WTC11 (cell line): ENCODE measurements at regions not wholly inside any gene's neighbourhood (a gene's known extent, or its start where the extent isn't known, plus 50 kb on each side); places are given as distances from the start of the nearest gene placed in this dataset.

ENCODE experiments used
- ATAC-seq: fragments of 200-7000 bp; cut with Tn5 transposase; 2 replicates; pipeline ENCODE4 v1.10.0; 2021; ENCODE audit warnings: mild to moderate bottlenecking, moderate library complexity
- CTCF ChIA-PET: fragments of 300-600 bp; sonication (Branson Sonifier 250); formaldehyde crosslinking; loops from one replicate; lab custom pipeline; 2021; ENCODE audit warnings: antibody characterized with exemption; lab: Charles Lee
- POLR2A ChIA-PET: fragments of 350-600 bp; sonication (Branson Sonifier 250); formaldehyde crosslinking; loops from one replicate; lab custom pipeline; 2021; ENCODE audit warnings: antibody characterized with exemption; lab: Charles Lee
- DNase-seq: peaks from one replicate; pipeline ENCODE4 v3.0.0; 2021; ENCODE audit warnings: low spot score
- H3K27ac Mint-ChIP-seq: 2 replicates; pipeline ENCODE4 v1.8.0; 2021; ENCODE audit warnings: mixed read lengths
- H3K27me3 Mint-ChIP-seq: 2 replicates; pipeline ENCODE4 v1.8.0; 2021; ENCODE audit warnings: low read depth, mild to moderate bottlenecking, moderate library complexity, mixed read lengths
- H3K36me3 Mint-ChIP-seq: 2 replicates; pipeline ENCODE4 v1.8.0; 2021; ENCODE audit warnings: mixed read lengths
- H3K4me1 Mint-ChIP-seq: 2 replicates; pipeline ENCODE4 v1.8.0; 2022; ENCODE audit warnings: mixed read lengths
- H3K4me3 Mint-ChIP-seq: 2 replicates; pipeline ENCODE4 v1.8.0; 2021; ENCODE audit warnings: mild to moderate bottlenecking, moderate library complexity, mixed read lengths
- H3K9me3 Mint-ChIP-seq: 2 replicates; pipeline ENCODE4 v1.8.0; 2021; ENCODE audit warnings: mixed read lengths
- ARID4B ChIP-seq: sonication (generic); formaldehyde crosslinking; IDR thresholded peaks from 2 replicates; pipeline ENCODE4 v1.8.0; 2023; ENCODE audit warnings: missing genetic modification reagents, mild to moderate bottlenecking, borderline replicate concordance
- ATF2 ChIP-seq: sonication (generic); formaldehyde crosslinking; IDR thresholded peaks from 2 replicates; pipeline ENCODE4 v1.8.1; 2022; ENCODE audit warnings: low read depth, missing genetic modification reagents, borderline replicate concordance
- ATF6 ChIP-seq: sonication (generic); formaldehyde crosslinking; IDR thresholded peaks from 2 replicates; pipeline ENCODE4 v1.8.1; 2023; ENCODE audit warnings: mild to moderate bottlenecking, missing genetic modification reagents
- FOXJ3 ChIP-seq: sonication (generic); formaldehyde crosslinking; IDR thresholded peaks from 2 replicates; pipeline ENCODE4 v1.9.0; 2021; ENCODE audit warnings: missing genetic modification reagents, mild to moderate bottlenecking, borderline replicate concordance
- FOXP1 ChIP-seq: sonication (generic); formaldehyde crosslinking; IDR thresholded peaks from 2 replicates; pipeline ENCODE4 v1.8.0; 2022; ENCODE audit warnings: missing genetic modification reagents, mild to moderate bottlenecking, moderate library complexity, borderline replicate concordance
- MYBL2 ChIP-seq: sonication (generic); formaldehyde crosslinking; IDR thresholded peaks from 2 replicates; pipeline ENCODE4 v1.8.1; 2023; ENCODE audit warnings: mild to moderate bottlenecking, moderate library complexity, missing genetic modification reagents
- NFYB ChIP-seq: sonication (generic); formaldehyde crosslinking; conservative IDR thresholded peaks from 2 replicates; pipeline ENCODE4 v1.8.0; 2022; ENCODE audit warnings: low read depth, missing genetic modification reagents
- NR1H2 ChIP-seq: sonication (generic); formaldehyde crosslinking; IDR thresholded peaks from 2 replicates; pipeline ENCODE4 v1.9.0; 2021; ENCODE audit warnings: mild to moderate bottlenecking, moderate library complexity, missing genetic modification reagents
- PRDM15 ChIP-seq: sonication (generic); formaldehyde crosslinking; IDR thresholded peaks from 2 replicates; pipeline ENCODE4 v1.8.0; 2022; ENCODE audit warnings: missing genetic modification reagents
- RELA ChIP-seq: sonication (generic); formaldehyde crosslinking; IDR thresholded peaks from 2 replicates; pipeline ENCODE4 v1.8.1; 2022; ENCODE audit warnings: missing genetic modification reagents, mild to moderate bottlenecking, borderline replicate concordance
- SMAD3 ChIP-seq: sonication (generic); formaldehyde crosslinking; IDR thresholded peaks from 2 replicates; pipeline ENCODE4 v1.8.0; 2022; ENCODE audit warnings: missing genetic modification reagents, mild to moderate bottlenecking, borderline replicate concordance
- SOX15 ChIP-seq: fragments of 250-450 bp; sonication (Bioruptor Pico); IDR thresholded peaks from 2 replicates; pipeline ENCODE4 v1.9.0; 2021; ENCODE audit warnings: mild to moderate bottlenecking
- ZMAT4 ChIP-seq: fragments of 250-450 bp; sonication (Bioruptor Pico); IDR thresholded peaks from 2 replicates; pipeline ENCODE4 v1.9.0; 2021; ENCODE audit warnings: mild to moderate bottlenecking
- ZNF138 ChIP-seq: sonication (generic); formaldehyde crosslinking; conservative IDR thresholded peaks from 2 replicates; pipeline ENCODE4 v1.8.1; 2022; ENCODE audit warnings: mild to moderate bottlenecking, moderate library complexity, missing genetic modification reagents
- ZNF219 ChIP-seq: sonication (generic); formaldehyde crosslinking; IDR thresholded peaks from 2 replicates; pipeline ENCODE4 v1.8.0; 2023; ENCODE audit warnings: missing genetic modification reagents, mild to moderate bottlenecking, borderline replicate concordance
- ZNF317 ChIP-seq: sonication (generic); formaldehyde crosslinking; IDR thresholded peaks from 2 replicates; pipeline ENCODE4 v1.8.1; 2023; ENCODE audit warnings: low read depth, mild to moderate bottlenecking, moderate library complexity, missing genetic modification reagents, borderline replicate concordance
- ZNF416 ChIP-seq: fragments of 250-450 bp; sonication (Bioruptor Pico); IDR thresholded peaks from 2 replicates; pipeline ENCODE4 v1.9.0; 2021; ENCODE audit warnings: mild to moderate bottlenecking, inconsistent platforms
- ZNF671 ChIP-seq: fragments of 250-450 bp; sonication (Bioruptor Pico); IDR thresholded peaks from 2 replicates; pipeline ENCODE4 v1.8.0; 2021; ENCODE audit warnings: mild to moderate bottlenecking

GRCh38 chr9:1729631-1730030 lies 285.5 kb upstream of the SMARCA2 start:
- no peaks in the 10 kb centered on the region for H3K36me3 Mint-ChIP-seq

More at GRCh38 chr9:1729631-1730030, 285.5 kb upstream of the SMARCA2 start:
- no peak for DNase-seq
- H3K27me3 Mint-ChIP-seq, result no peaks in the 10 kb centered on the region; the same call in 1 of the 2 replicates
- TF ChIP-seq ZNF317 (no peak), FOXP1 (no peak), ZNF219 (no peak), ZNF138 (CRISPR knock-in tag) (no peak), ATF6 (CRISPR knock-in tag) (no peak), ZMAT4 (no peak), ARID4B (CRISPR knock-in tag) (no peak), PRDM15 (CRISPR knock-in tag) (no peak), NR1H2 (CRISPR knock-in tag) (no peak), ZNF671 (CRISPR knock-in tag) (no peak), ZNF416 (CRISPR knock-in tag) (no peak), NFYB (CRISPR knock-in tag) (no peak), MYBL2 (CRISPR knock-in tag) (no peak), SOX15 (CRISPR knock-in tag) (no peak), FOXJ3 (no peak), SMAD3 (CRISPR knock-in tag) (no peak), ATF2 (no peak), RELA (CRISPR knock-in tag) (no peak)
- TF ChIP-seq, all 79 proteins: peak for 0
- peaks cover 15% of the 10 kb centered on the region for H3K4me1 Mint-ChIP-seq
- CTCF ChIA-PET, result interaction anchor here (1.7 kb wide), 1 partner anchor 108 kb away, joined by 8 read pairs; no protein-coding TSS in a partner anchor
- no peaks in the 10 kb centered on the region for H3K9me3 Mint-ChIP-seq
- no peak for ATAC-seq
- H3K4me3 Mint-ChIP-seq, result no peak overlapping the region
- no peak overlapping the region for H3K27ac Mint-ChIP-seq
- POLR2A ChIA-PET, result no interaction called here
